HG03558 (cell line): ENCODE measurements at regions not wholly inside any gene's neighbourhood (a gene's known extent, or its start where the extent isn't known, plus 50 kb on each side); places are given as distances from the start of the nearest gene placed in this dataset.
"Not testable (repeated sequence)": the region's sequence is repeated elsewhere in the genome, so short reads cannot be mapped to it uniquely, and the experiment has no call there.

Experiments used
- ATAC-seq: cut with Tn5 transposase; IDR thresholded peaks from one replicate; pipeline ENCODE4 v1.9.1; 2021; ENCODE audit warnings: moderate number of reproducible peaks; ENCODE audit not compliant: unreplicated experiment; ENCODE audit errors: extremely low read depth

GRCh38 chrX:42175843-42176242 lies 252.5 kb upstream of the CASK start:
- ATAC-seq, result no peak

DNA sequence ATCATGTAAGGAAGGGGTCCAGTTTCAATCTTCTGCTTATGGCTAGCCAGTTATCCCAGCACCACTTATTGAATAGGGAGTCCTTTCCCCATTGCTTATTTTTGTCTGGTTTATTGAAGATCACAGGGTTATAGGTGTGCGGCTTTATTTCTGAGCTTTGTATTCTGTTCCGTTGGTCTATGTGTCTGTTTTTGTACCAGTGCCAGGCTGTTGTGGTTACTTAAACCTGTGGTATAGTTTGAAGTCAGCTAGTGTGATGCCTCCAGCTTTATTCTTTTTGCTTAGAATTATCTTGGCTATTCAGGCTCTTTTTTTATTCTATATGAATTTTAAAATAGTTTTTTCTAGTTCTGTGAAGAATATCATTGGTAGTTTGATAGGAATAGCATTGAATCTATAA lies 234.6 kb upstream of the CASK start:
- not testable (repeated sequence) for ATAC-seq

DNA sequence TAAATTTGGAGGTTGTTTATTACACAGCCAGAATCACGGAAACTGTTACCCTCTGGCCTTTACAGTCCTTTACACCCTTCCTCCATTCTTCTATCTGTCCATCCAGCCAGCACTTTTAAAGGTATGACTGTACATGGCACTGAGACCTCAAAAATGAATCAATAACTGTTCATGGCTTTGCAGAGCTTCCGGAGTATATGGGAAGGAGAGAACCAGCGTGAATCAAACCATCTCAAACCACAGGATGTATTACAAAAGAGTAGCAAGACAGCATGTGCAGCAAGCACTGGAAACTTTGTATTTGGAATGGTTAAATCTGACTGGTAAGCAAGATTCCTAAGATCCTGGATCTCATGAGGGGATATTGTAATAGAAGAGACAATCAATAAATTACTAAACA lies 228.5 kb upstream of the CASK start:
- ATAC-seq, result no peak

DNA sequence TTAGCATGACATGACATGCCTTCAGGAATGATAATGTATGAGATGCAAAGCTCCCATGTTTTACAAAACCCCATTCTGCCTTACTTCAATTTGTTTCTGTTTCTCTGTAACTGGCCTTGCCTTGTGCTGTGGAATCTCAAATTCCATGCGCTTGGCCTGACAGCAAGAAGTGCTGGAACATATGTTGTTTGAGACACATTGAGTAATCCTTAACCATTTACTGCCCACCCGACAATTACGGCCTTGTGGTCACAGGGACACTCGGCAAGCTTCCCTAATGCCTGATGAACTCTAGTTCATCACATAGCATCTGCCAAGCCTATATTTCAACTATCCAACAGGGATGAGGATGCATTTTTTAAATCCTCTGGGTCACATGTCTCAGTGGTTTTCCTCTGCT lies 226.4 kb upstream of the CASK start:
- ATAC-seq, result no peak

DNA sequence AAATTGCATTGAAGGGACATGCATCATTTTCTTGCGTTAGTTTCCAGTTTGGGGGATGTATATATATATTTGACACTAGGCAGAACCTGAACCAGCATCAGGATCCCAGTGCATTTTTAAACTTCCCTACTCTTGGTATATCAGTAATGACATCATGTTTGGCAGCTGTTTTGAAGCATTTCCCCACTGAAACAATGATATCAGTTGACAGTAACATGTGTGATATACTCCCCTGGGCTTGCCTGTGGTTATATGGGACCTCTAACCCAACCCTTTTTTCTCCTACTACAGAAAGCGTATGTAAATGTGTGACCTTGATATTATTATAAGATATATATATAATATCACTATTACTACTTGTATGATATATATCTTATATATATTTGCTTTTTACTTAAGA lies 225.9 kb upstream of the CASK start:
- no peak for ATAC-seq

DNA sequence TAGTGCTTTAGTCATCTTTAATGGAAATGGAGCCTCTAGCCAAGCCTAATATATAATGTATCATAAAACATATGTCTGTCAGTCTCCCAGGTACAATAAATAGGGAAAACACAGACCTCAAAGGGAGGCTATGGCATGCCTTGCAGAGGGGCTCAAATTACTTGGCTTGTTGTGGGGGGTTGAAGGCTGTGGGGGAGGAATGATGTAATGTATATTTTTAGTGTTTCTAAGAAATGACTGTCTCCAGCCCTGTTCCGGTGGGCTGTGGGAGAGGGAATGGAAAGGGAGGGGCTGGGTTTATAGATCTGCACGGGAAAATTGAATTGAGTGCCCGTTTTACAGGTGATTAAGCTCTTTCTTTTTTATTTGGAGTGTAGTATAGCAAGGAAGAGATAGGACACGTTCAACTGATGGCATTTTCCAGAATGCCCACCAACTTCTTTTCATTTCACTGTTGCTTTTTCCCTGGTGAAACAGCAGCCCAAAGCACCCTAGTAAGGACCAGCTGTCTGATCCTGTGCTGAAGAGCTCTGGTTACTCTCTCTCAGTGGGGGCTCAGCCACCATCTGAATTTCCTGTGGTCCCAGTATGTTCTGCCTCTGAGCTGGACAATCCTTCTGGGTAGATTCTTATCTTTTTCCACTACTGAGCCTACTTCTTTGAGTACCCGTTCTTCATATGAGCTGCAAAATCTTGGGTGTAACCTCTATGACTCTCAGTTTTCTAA lies 220.7 kb upstream of the CASK start:
- no peak for ATAC-seq

GRCh38 chrX:42140320-42140719 lies 217.0 kb upstream of the CASK start:
- ATAC-seq, result no peak

- no peak for ATAC-seq
Observed at GRCh38 chrX:42135583-42136228, 212.4 kb upstream of the CASK start.

DNA sequence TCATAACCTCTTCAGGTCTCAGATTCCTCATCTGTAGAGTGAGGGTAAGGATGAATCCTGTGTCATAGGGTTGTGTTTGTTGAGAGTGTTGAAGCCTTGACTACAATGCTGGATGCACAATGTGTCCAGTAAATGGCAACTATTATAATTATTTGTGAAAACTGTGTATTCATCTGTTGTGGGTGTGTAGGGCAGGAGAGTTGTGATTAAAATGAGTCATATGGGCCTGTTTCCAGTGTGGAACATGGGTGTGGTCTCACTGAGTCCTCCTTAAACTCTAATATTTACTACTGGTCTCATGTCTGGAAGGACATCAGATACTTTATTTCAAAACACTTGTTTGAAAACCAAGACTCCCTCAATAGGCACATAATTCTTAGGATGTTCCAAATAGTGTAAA lies 208.5 kb upstream of the CASK start:
- ATAC-seq, result no peak

DNA sequence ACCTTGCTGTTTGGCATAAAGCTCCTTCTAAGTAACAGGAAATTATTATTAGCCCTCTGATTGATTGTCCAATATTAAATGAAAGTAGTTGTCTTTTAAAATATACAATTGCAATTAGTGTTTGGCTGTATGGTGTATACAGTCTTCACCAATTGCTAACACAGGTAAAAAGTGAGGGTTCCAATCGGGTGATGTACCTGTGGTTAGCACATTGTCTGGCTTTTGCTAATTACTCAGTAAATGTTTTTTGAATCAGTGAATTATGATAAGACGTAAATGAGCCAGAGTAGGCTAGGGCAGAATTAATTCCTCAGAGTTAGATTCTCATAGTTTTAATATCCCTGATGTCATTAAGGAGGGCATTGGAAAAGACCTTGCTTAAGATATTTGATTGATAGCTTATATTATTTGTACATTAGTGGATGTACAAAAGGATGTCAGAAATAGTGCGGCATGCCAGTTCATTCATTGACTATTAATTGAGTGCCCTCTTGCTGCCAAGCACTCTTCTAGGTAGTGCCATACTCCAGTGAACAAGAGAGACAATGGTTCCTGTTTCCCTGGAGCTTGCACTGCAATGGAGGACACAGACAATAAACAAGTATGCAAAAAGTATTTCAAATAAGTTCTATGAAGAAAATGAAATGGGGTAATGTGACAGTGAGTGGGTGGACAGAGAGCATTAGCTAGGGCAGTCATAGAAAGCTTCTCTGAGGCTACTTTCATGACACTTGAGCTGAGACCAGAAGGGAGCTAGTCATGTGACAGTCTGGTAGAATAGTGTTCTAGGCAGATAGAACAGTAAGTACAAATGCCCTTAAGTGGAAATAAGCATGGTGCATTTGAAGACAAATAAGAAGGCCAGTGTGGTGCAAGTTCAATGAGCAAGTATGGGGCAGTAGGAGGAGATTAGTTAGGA lies 205.9 kb upstream of the CASK start:
- ATAC-seq, result no peak

- ATAC-seq, result no peak
Observed at GRCh38 chrX:42128587-42128986, 205.2 kb upstream of the CASK start.

- no peak for ATAC-seq
Observed at GRCh38 chrX:42128020-42128419, 204.7 kb upstream of the CASK start.

DNA sequence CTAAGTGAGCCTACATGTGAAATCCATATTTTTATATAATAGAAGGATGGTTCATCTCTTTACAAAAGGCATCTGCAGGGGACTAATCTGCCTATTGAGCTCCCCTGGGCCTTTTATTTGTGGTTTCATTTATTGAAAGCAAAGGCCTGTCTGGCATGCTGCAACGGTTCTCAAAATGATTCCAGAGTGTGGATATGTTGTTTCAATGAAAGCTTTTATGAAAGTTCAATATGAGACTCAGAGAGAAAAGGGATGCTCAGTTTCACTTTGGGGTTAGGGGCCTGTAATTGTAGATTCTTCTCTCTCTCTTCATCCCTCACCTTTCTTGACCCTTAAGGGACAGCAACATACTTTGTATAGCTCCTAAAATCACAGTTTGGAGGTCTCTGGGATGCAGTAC lies 204.2 kb upstream of the CASK start:
- ATAC-seq, result no peak

GRCh38 chrX:42123369-42123768 lies 200.0 kb upstream of the CASK start:
- no peak for ATAC-seq

GRCh38 chrX:42119076-42119475 lies 195.7 kb upstream of the CASK start:
- no peak for ATAC-seq

GRCh38 chrX:42117318-42117717 lies 194.0 kb upstream of the CASK start:
- peak; percentile 84 for ATAC-seq

GRCh38 chrX:42109428-42109827 lies 186.1 kb upstream of the CASK start:
- no peak for ATAC-seq

- no peak for ATAC-seq
Observed at GRCh38 chrX:42107495-42108488, 184.4 kb upstream of the CASK start.

DNA sequence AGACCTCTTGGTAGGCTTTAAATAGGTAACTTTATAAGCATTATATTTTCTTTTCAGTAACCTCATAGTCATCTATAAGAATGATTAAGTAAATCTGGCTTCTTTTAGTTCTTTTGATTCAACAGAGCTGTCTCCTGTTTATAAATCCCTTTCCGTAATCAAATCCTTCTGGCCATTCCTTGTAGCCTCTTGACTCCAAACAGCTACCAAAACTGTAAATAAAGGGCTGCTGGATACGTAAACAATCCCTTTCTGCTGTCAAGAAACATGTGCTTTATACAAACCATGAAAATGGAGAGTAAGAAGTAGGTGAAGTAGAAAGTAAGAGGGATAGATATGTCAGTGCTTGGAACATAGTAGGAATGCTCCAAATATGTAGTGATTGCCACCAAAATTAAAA lies 183.2 kb upstream of the CASK start:
- no peak for ATAC-seq
